ENCODE measurements at regions not wholly inside any gene's neighbourhood (a gene's known extent, or its start where the extent isn't known, plus 50 kb on each side); places are given as distances from the start of the nearest gene placed in this dataset.

DNA sequence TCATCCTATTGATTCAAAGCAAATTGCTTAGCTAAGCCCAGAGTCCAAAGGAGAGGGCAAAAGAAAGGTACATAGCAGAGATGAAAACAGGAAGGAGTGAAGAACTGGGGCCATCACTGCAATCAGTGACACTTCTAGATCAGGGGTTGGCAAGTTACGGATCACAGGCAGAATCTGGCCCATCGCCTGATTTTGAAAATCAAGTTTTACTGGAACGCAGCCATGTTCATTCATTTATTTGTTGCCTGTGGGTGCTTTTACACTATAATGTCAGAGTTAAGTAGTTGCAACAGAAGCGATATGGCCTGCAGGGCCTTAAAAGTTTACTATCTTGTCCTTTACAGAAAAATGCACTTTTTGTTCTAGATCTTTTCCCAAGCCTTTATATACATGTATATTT is 271.7 kb upstream of the TOPAZ1 start:
- no peak overlapping the region for H3K4me3 ChIP-seq (ENCODE audit: low read length)
- TF ChIP-seq, protein P1, sequence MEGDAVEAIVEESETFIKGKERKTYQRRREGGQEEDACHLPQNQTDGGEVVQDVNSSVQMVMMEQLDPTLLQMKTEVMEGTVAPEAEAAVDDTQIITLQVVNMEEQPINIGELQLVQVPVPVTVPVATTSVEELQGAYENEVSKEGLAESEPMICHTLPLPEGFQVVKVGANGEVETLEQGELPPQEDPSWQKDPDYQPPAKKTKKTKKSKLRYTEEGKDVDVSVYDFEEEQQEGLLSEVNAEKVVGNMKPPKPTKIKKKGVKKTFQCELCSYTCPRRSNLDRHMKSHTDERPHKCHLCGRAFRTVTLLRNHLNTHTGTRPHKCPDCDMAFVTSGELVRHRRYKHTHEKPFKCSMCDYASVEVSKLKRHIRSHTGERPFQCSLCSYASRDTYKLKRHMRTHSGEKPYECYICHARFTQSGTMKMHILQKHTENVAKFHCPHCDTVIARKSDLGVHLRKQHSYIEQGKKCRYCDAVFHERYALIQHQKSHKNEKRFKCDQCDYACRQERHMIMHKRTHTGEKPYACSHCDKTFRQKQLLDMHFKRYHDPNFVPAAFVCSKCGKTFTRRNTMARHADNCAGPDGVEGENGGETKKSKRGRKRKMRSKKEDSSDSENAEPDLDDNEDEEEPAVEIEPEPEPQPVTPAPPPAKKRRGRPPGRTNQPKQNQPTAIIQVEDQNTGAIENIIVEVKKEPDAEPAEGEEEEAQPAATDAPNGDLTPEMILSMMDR (conservative IDR thresholded peaks at IDR 0.05; ENCODE audit: low read length), result no peak
- DNase-seq (ENCODE audit: low read depth), result no peak

DNA sequence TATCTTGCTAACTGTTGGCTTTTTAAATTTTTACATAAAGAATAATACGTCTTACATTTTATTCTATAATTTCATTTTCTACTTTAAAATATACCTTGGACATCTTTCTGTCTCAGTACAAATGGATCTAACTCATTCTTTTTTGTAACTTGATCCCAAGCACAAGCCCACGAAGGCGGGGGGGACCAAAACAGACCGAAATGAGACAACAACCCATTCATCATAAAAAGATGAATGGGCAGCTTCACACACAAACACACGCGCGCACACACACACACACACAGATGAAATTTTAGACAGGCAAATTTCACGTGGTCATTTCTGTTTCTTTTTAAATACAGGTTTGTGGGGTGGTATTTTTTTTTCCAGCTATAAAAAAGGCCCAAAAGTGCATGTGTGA is 271.3 kb upstream of the TOPAZ1 start:
- DNase-seq (ENCODE audit: low read depth), result no peak
- H3K4me3 ChIP-seq (ENCODE audit: low read length), result no peak overlapping the region
- TF ChIP-seq, protein P1 (conservative IDR thresholded peaks at IDR 0.05; ENCODE audit: low read length), result no peak

DNA sequence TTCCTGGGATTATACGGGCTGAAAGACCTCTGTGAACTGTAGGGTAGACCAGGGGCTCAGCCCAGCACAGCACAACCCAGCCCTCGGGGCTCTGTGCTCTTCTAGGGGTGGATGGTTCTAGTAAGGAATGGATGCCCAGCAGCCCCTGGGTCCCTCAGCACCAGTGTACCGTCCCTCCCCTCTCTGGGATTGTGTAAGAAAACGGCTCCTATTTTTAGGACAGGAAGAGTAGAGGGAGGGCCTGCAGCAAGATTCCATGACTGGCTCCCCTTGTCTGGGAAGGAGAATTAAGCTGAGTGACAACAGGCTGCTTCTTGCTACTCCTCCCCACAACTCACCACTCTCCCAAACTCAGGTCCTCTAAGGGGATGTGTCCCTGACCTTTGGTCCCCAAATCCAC is 270.8 kb upstream of the TOPAZ1 start:
- TF ChIP-seq, protein P1 (conservative IDR thresholded peaks at IDR 0.05; ENCODE audit: low read length), result no peak
- no peak overlapping the region for H3K4me3 ChIP-seq (ENCODE audit: low read length)
- DNase-seq (ENCODE audit: low read depth), result no peak

DNA sequence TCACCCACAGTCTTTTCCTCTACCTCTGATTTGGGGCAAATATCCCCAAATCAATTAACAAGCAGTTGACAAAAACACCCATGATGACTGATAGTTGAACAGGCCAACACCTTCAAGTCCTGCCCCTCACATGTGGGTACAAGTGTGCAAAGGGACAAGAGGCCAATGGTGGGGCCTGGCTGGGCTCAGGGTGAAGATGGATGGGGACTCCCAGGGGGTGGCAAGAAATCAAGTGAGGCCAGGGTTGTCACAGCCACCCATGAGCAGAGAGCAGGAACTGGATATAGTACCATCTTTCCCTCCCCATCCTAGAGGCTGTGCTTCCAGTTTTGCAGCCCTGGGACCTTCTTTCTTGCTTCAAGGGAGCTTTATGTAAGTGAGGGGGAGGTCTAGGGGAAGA is 270.2 kb upstream of the TOPAZ1 start:
- DNase-seq (ENCODE audit: low read depth), result no peak
- no peak overlapping the region for H3K4me3 ChIP-seq (ENCODE audit: low read length)
- TF ChIP-seq, protein P1 (conservative IDR thresholded peaks at IDR 0.05; ENCODE audit: low read length), result no peak

DNA sequence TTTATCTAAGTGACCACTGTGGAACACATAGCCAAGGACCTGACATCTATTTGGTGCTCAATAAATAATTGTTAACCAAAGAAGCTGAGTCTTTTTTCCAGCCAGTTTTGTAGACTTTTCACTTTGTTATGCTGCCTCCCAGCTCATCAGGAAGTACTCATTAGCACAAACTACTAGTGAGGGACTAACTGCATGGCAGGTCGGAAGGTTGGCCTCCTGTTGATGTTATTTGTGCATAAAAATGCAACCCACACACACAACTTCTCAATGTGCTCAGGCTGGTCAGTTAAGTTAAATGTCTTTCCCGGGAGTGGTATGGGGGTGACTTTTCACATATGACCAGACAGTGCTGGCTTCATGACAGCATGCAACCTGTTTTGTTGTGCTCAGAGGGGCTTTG is 263.0 kb upstream of the TOPAZ1 start:
- DNase-seq (ENCODE audit: low read depth), result no peak
- TF ChIP-seq, protein P1 (conservative IDR thresholded peaks at IDR 0.05; ENCODE audit: low read length), result no peak
- no peak overlapping the region for H3K4me3 ChIP-seq (ENCODE audit: low read length)

DNA sequence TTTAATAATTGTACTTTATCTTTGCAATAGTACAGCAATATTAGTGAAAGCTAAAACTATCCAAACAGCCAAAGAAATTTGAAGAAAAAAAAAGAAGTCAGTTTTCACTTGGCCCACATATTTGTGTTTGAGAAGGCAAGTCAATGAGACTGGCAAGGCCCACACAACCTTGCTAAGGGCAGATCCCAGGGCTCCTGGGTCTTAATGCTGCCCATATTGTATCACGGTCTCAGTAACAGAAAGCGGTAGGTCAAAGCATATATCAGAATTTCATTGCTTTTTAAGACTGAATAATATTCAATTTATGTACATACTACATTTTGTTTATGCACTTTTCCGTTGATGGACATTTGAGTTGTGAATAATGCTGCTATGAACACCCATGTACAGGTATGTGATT is 262.0 kb upstream of the TOPAZ1 start:
- TF ChIP-seq, protein P1 (conservative IDR thresholded peaks at IDR 0.05; ENCODE audit: low read length), result no peak
- H3K4me3 ChIP-seq (ENCODE audit: low read length), result no peak overlapping the region
- no peak for DNase-seq (ENCODE audit: low read depth)

DNA sequence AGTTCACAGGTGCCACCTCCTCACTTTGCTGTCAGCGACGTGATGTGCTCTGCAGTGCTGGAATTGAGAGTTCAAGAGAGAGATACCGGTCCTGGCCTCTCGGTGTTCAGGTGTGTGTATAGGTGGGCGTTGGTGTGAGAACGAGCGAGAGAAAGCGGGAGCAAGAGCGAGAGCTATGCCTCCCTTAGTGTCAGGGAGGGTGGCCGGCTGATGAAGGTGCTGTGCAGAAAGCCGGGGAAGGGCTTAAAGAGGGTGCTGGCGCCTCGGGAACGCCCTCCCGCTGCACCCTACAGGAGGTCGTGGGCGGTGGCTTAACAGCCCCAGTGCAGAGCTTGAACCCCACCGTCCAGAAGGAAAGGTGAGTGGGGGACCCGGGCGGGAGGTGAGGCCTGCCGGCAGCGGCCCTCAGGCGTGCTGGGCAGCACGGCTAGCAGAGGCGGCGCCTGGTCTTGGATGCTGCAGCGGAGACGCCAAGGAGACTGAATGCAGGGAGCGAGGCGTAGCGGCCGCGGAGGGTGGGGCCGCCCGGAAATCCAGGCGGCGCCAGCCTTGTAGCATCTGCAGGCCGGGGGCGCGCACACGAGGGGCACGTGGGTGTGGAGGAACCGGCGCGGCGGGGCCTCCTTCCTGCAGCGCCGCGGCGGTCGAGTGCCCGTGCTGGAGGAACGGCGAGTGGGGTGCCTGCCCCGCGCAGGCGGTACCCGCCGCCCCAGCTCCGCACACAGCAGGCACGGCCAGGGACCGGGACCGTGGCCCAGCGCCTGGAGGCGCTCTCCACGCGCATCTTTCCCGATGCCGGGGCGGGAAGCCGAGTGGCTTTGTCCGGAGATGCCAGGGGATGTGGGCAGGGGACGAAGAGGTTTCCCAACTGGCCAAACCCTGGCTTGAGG is 246.8 kb upstream of the TOPAZ1 start:
- TF ChIP-seq, protein P1 (conservative IDR thresholded peaks at IDR 0.05; ENCODE audit: low read length), result no peak
- H3K4me3 ChIP-seq (ENCODE audit: low read length), result peak overlapping the region; percentile 83
- peak; percentile 43 for DNase-seq (ENCODE audit: low read depth)

Data from AG10803 (cell line).